Activated CD4-positive, alpha-beta T cell treated with anti-CD3 and anti-CD28 coated beads for 36 hours (primary cell): ENCODE measurements at regions not wholly inside any gene's neighbourhood (a gene's known extent, or its start where the extent isn't known, plus 50 kb on each side); places are given as distances from the start of the nearest gene placed in this dataset.

Experiments
- ATAC-seq: fragments of 200-7000 bp; cut with Tn5 transposase; one replicate; pipeline ENCODE4 v1.10.0; 2021; ENCODE audit warnings: mild to moderate bottlenecking, moderate library complexity
- CTCF ChIA-PET: fragments of 350-600 bp; sonication (Branson Sonifier 250); formaldehyde crosslinking; loops from one replicate; lab custom pipeline; 2021; ENCODE audit warnings: antibody characterized with exemption; lab: Charles Lee
- POLR2A ChIA-PET: fragments of 350-600 bp; sonication (Branson Sonifier 250); formaldehyde crosslinking; loops from one replicate; lab custom pipeline; 2021; ENCODE audit warnings: antibody characterized with exemption, inconsistent platforms; lab: Charles Lee
- DNase-seq: peaks from one replicate; pipeline ENCODE4 v3.0.0-alpha.2; 2020
- H3K27ac Mint-ChIP-seq: one replicate; pipeline ENCODE4 v1.8.0; 2021; ENCODE audit warnings: mixed read lengths
- H3K27me3 Mint-ChIP-seq: one replicate; pipeline ENCODE4 v1.8.0; 2021; ENCODE audit warnings: mixed read lengths
- H3K36me3 Mint-ChIP-seq: one replicate; pipeline ENCODE4 v1.8.0; 2021; ENCODE audit warnings: low read depth, mixed read lengths
- H3K4me1 Mint-ChIP-seq: one replicate; pipeline ENCODE4 v1.8.0; 2021; ENCODE audit warnings: mixed read lengths
- H3K4me3 Mint-ChIP-seq: one replicate; pipeline ENCODE4 v1.8.0; 2021; ENCODE audit warnings: mild to moderate bottlenecking, moderate library complexity, mixed read lengths
- H3K9me3 Mint-ChIP-seq: one replicate; pipeline ENCODE4 v1.8.0; 2021; ENCODE audit warnings: low read depth, mixed read lengths
- intact Hi-C, 2 experiments: fragments of 100-400 bp; cut with DNase I in 1 of 2; cut with micrococcal nuclease in 1 of 2; formaldehyde crosslinking; loops; one replicate each; pipeline versions ENCODE4 v1.14.2 to v1.15.1; 2022 to 2024; cut with DNase I, micrococcal nuclease

DNA sequence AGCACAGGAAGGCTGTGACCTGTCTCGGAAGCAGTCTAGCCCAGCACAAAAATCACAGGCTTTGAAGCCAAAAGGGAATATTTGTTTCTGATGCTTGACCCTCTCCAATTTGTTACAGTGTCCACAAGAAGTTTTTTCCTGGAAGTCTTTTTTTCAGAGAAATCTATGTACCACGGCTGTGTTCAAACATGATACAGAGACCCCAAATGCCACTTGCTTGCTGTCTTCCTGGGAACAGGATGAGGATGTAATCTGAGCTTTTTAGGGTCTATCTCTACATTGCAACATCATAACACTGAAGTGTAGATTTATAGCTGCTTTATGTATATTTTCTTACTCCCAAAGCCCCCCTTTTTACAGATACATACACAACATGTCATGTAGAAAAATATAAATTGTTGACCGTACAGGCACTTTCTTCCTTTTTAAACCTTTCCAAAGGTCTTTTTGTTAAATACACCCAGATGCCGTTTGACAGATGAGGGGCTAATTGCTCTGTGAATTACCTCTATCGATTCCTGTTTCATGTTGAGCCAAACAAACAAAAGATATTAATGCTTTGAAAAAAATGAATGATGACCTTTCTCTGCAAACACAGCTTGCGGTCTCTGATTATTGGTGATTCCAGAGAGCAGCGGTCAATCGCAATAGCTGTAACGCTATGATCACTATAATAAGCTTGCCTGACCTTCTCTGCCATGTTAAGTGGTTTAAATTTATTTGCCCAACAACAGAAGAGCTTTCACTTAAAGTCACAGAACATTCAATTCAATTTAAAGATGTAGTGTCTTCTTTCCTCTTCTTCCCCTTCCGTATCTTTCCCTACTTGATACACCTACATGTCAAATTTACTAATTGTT, 875.9 kb upstream of the NR2F2 start:
- Mint-ChIP-seq H3K36me3 (no peaks in the 10 kb centered on the region), H3K4me3 (no peak overlapping the region), H3K9me3 (no peaks in the 10 kb centered on the region), H3K27ac (no peak overlapping the region), H3K4me1 (peaks cover 19% of the 10 kb centered on the region), H3K27me3 (no peaks in the 10 kb centered on the region)
- ChIA-PET CTCF (interaction anchor here (0.6 kb wide), 1 partner anchor 1018 kb away, joined by 3 read pairs; no protein-coding TSS in a partner anchor), POLR2A (interaction anchor here (0.6 kb wide), 1 partner anchor 1785 kb away, joined by 5 read pairs; no protein-coding TSS in a partner anchor)
- ATAC-seq (no peak), DNase-seq (no peak)
- intact Hi-C loops = no loop called here

GRCh38 chr15:95457520-95457919, 873.0 kb upstream of the NR2F2 start:
- H3K9me3 Mint-ChIP-seq = no peaks in the 10 kb centered on the region
- CTCF ChIA-PET = interaction anchor here (0.6 kb wide), 1 partner anchor 24 kb away, joined by 3 read pairs; no protein-coding TSS in a partner anchor
- H3K36me3 Mint-ChIP-seq = no peaks in the 10 kb centered on the region
- H3K27me3 Mint-ChIP-seq = peaks cover 2% of the 10 kb centered on the region
- no peak overlapping the region for H3K4me3 Mint-ChIP-seq
- no peak for DNase-seq
- no peak overlapping the region for H3K27ac Mint-ChIP-seq
- POLR2A ChIA-PET = interaction anchor here (1.1 kb wide), 1 partner anchor 45 kb away, joined by 3 read pairs; no protein-coding TSS in a partner anchor
- intact Hi-C loops = no loop called here
- peaks cover 19% of the 10 kb centered on the region for H3K4me1 Mint-ChIP-seq
- no peak for ATAC-seq

DNA sequence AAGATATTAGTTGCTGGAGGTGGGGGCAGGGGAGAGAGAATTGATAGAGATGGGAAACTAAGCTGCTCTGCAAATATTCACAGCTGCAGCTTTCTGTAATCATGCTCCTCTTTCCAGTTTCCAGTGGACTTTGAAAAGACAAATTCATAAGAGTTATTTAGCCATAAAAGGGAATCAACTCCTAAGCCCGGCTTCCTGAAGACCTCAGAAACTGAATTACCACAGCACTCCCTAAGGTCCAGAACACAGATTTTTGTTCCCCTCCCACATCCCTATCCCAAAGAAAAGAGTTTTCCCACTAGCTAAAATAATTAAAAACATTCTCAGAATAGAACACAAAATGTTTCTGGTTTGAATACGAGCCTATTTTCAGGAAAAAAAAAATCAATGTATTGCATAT, 871.8 kb upstream of the NR2F2 start:
- DNase-seq (no peak), ATAC-seq (no peak)
- Mint-ChIP-seq H3K36me3 (no peaks in the 10 kb centered on the region), H3K9me3 (no peaks in the 10 kb centered on the region), H3K27ac (no peak overlapping the region), H3K27me3 (peaks cover 4% of the 10 kb centered on the region), H3K4me3 (no peak overlapping the region), H3K4me1 (peaks cover 19% of the 10 kb centered on the region)
- ChIA-PET POLR2A (no interaction called here), CTCF (no interaction called here)
- intact Hi-C loops = no loop called here

DNA sequence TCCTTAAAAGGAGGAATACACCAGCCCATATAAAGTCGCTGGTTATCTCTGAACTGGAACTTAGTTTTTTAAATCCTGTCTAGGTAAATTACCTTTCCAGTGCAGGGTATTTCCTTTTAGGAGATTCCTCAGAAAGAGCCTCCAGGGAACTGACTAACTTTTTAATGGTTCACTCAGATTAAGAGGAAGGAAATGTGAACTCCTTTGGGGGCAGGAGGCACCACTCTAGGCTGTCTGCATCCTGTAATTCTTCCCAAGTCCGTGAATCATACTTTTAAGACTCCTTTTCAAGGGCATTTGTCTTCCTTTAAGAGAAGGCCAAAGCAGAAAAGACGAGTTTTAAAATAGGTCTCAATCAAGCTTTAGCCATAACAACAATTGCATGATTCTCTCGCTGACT, 871.2 kb upstream of the NR2F2 start:
- ChIA-PET POLR2A (no interaction called here), CTCF (no interaction called here)
- no peaks in the 10 kb centered on the region for H3K9me3 Mint-ChIP-seq
- no peak overlapping the region for H3K4me3 Mint-ChIP-seq
- DNase-seq (no peak), ATAC-seq (no peak)
- H3K27ac Mint-ChIP-seq = no peak overlapping the region
- intact Hi-C loops = no loop called here
- peaks cover 19% of the 10 kb centered on the region for H3K4me1 Mint-ChIP-seq
- peaks cover 4% of the 10 kb centered on the region for H3K27me3 Mint-ChIP-seq
- no peaks in the 10 kb centered on the region for H3K36me3 Mint-ChIP-seq

DNA sequence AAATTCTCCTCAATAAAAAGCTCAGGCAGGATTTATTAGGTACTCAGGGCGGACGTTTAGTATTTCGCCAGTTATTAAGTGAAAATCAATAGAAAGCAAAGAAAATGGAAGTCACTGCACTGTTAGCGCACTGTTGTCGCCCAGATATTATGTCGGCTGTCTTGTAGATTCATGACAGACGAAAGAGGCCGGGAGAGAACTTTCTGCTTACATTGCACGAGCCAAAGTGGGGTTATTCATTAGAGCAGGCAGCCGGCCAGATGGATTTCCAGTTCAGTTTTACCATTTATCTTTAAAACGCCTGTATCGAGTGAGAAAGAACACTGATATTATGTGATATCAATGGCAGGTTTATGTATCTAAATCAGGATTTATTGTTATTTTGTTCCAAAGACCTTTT, 866.0 kb upstream of the NR2F2 start:
- Mint-ChIP-seq H3K36me3 (no peaks in the 10 kb centered on the region), H3K9me3 (no peaks in the 10 kb centered on the region), H3K4me3 (no peak overlapping the region), H3K4me1 (no peaks in the 10 kb centered on the region), H3K27ac (no peak overlapping the region), H3K27me3 (peaks cover 7% of the 10 kb centered on the region)
- DNase-seq (no peak), ATAC-seq (no peak)
- ChIA-PET CTCF (interaction anchor here (0.7 kb wide), 1 partner anchor 353 kb away, joined by 3 read pairs; no protein-coding TSS in a partner anchor), POLR2A (no interaction called here)
- intact Hi-C loops = no loop called here

- Mint-ChIP-seq H3K9me3 (no peaks in the 10 kb centered on the region), H3K4me3 (no peak overlapping the region), H3K27me3 (peaks cover 9% of the 10 kb centered on the region), H3K27ac (no peak overlapping the region), H3K4me1 (no peaks in the 10 kb centered on the region), H3K36me3 (no peaks in the 10 kb centered on the region)
- ChIA-PET POLR2A (no interaction called here), CTCF (no interaction called here)
- intact Hi-C loops = no loop called here
- no peak for DNase-seq
- no peak for ATAC-seq
Measured at GRCh38 chr15:95468820-95469219, 861.7 kb upstream of the NR2F2 start.

- intact Hi-C loops = no loop called here
Measured at GRCh38 chr15:95469496-95470000, 861.0 kb upstream of the NR2F2 start.

DNA sequence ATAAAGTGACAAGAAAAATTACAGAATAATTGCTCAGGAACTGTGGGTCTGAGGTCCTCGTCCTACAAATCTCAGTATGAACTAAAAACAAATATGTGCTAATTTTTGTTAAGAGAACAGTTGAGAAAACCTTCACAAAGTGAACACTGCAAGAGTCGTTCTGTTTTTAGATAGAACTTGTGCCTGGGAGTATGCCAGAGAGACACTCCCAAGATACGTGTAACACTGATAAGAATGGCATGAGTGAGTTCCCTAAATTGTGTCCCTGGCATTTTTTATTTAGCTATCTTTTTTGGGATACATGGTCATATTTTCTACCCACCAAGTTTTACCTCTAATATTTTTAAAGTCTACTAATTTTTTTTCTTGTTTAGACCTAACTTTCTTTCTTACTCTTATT, 860.0 kb upstream of the NR2F2 start:
- POLR2A ChIA-PET = no interaction called here

More at GRCh38 chr15:95469496-95470000, 861.0 kb upstream of the NR2F2 start:
- POLR2A ChIA-PET = no interaction called here
- H3K9me3 Mint-ChIP-seq = no peaks in the 10 kb centered on the region
- no peak overlapping the region for H3K27ac Mint-ChIP-seq
- peaks cover 11% of the 10 kb centered on the region for H3K27me3 Mint-ChIP-seq
- H3K4me1 Mint-ChIP-seq = no peaks in the 10 kb centered on the region
- H3K36me3 Mint-ChIP-seq = no peaks in the 10 kb centered on the region
- no peak overlapping the region for H3K4me3 Mint-ChIP-seq
- no peak for DNase-seq
- CTCF ChIA-PET = no interaction called here
- no peak for ATAC-seq

DNA sequence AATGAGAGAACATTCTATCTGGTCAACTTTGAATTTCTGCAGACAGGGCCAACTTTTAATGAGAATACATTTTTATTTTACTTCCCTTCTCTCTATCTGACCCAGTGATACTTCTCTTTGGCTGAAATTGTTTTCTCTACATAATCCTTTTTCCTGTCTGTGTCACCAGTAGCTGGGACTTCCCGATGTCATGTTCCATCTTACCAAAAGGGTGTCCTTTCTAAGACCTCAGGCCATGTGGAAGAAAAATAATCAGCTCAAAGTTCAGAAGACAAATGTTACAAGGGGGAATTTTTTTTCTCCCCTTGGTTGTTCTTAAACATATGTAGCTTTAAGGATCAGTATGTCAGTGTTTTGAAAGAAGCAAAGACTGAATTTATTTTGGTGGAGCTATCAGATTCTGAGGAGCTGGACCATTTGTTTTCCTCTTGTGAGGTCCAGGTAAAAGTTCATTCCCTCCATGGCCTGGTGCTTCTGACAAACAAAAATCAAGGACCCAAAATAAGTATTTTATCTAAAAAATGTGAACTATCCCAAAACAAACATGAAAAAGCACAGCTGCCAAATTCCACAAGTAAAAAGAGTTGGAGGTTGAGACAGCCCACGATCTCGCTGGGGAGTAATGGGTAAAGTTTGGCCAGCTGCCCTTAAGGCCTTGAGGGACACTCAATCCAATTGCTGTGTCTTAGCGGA, 859.4 kb upstream of the NR2F2 start:
- CTCF ChIA-PET = interaction anchor here (0.8 kb wide), 1 partner anchor 606 kb away, joined by 3 read pairs; no protein-coding TSS in a partner anchor
- Mint-ChIP-seq H3K4me1 (no peaks in the 10 kb centered on the region), H3K4me3 (no peak overlapping the region), H3K9me3 (no peaks in the 10 kb centered on the region), H3K27me3 (peaks cover 11% of the 10 kb centered on the region), H3K36me3 (no peaks in the 10 kb centered on the region), H3K27ac (no peak overlapping the region)
- intact Hi-C loops = no loop called here
- no peak for DNase-seq
- no peak for ATAC-seq
- POLR2A ChIA-PET = no interaction called here

More for the DNA sequence above, 860.0 kb upstream of the NR2F2 start:
- Mint-ChIP-seq H3K4me3 (no peak overlapping the region), H3K27ac (no peak overlapping the region), H3K4me1 (no peaks in the 10 kb centered on the region), H3K9me3 (no peaks in the 10 kb centered on the region), H3K36me3 (no peaks in the 10 kb centered on the region), H3K27me3 (peaks cover 11% of the 10 kb centered on the region)
- CTCF ChIA-PET = no interaction called here
- DNase-seq = no peak
- intact Hi-C loops = no loop called here
- no peak for ATAC-seq

DNA sequence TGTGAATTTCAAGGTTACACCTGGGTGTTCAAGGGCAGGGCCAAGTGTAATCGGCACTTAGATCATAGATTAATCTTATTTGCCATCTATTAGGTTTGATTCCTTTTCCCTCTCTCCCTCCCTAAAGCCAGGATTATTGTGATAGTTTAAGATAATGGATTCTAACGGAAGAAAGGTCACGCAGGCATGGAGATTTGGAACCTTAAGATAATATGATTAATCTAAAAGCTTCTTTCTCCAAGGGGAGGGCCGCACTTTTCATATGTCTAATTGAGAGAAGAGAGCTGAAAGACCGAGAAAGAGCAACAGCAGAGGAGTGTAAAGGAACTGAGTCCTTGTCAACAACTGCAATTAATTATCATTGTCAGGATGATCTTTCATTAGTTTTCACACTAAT, 858.8 kb upstream of the NR2F2 start:
- no peak overlapping the region for H3K27ac Mint-ChIP-seq
- CTCF ChIA-PET = interaction anchor here (0.8 kb wide), 1 partner anchor 606 kb away, joined by 3 read pairs; no protein-coding TSS in a partner anchor
- H3K36me3 Mint-ChIP-seq = no peaks in the 10 kb centered on the region

GRCh38 chr15:95475067-95475466, 855.4 kb upstream of the NR2F2 start:
- ATAC-seq (no peak), DNase-seq (no peak)
- ChIA-PET POLR2A (no interaction called here), CTCF (interaction anchor here (0.6 kb wide), 1 partner anchor 456 kb away, joined by 4 read pairs; no protein-coding TSS in a partner anchor)
- Mint-ChIP-seq H3K36me3 (no peaks in the 10 kb centered on the region), H3K27me3 (peaks cover 8% of the 10 kb centered on the region), H3K9me3 (no peaks in the 10 kb centered on the region), H3K4me3 (no peak overlapping the region), H3K27ac (no peak overlapping the region), H3K4me1 (no peaks in the 10 kb centered on the region)
- intact Hi-C loops = no loop called here

More for the DNA sequence above, 858.8 kb upstream of the NR2F2 start:
- Mint-ChIP-seq H3K27me3 (peaks cover 8% of the 10 kb centered on the region), H3K4me3 (no peak overlapping the region), H3K9me3 (no peaks in the 10 kb centered on the region), H3K4me1 (no peaks in the 10 kb centered on the region)
- ATAC-seq (no peak), DNase-seq (no peak)
- POLR2A ChIA-PET = no interaction called here
- intact Hi-C loops = no loop called here
